K562 (cell line): ENCODE measurements at regions not wholly inside any gene's neighbourhood (a gene's known extent, or its start where the extent isn't known, plus 50 kb on each side); places are given as distances from the start of the nearest gene placed in this dataset.

Experiments used
- ATAC-seq: fragments of 200-7000 bp; cut with Tn5 transposase; 3 replicates; pipeline ENCODE4 v1.9.1; 2020; ENCODE audit warnings: moderate library complexity
- BruUV-seq: library from RNA; stranded (reverse); fragments of 400-500 nt; replicated peaks from 2 replicates; lab custom pipeline; 2021; lab: Mats Ljungman, UMichigan
- CTCF ChIA-PET: fragments of 300-600 bp; formaldehyde crosslinking; extraction: SDS; loops from one replicate; lab custom pipeline; 2021; ENCODE audit warnings: low intra/inter-chr PET ratio; lab: Yijun Ruan, JAX
- POLR2A ChIA-PET: fragments of 300-600, 350-650 bp; sonication (Branson Sonifier 250); formaldehyde crosslinking; extraction: SDS; loops from one replicate; lab custom pipeline; 2021; ENCODE audit warnings: antibody characterized with exemption, inconsistent platforms; lab: Yijun Ruan, JAX
- DNase-seq, 4 experiments: peaks; one replicate each; pipeline versions ENCODE4 v3.0.0 to v3.0.0-alpha.2; 2011 to 2018; ENCODE audit warnings: low spot score in 3 of 4, mixed read lengths in 3 of 4; ENCODE audit errors: extremely low read depth in 1 of 4
- FAIRE-seq: peaks from 2 replicates; lab custom pipeline; 2011; peaks lifted over from hg19 to GRCh38; lab: Jason Lieb, UNC
- H2AFZ ChIP-seq: 2 replicates; pipeline ENCODE4 v1.6.0; 2011; ENCODE audit warnings: low read depth, low read length, control low read depth, inconsistent platforms
- H3K27ac ChIP-seq: fragments of 200-600 bp; 3 replicates; pipeline ENCODE4 v1.8.0; 2011; ENCODE audit warnings: low read depth, mild to moderate bottlenecking, control low read depth, inconsistent platforms, low read length, moderate library complexity, mixed read lengths; ENCODE audit errors: extremely low read depth
- H3K27me3 ChIP-seq, 2 experiments: fragments of 300-600 bp in 1 of 2; 2 replicates in 1 of 2; 3 replicates in 1 of 2; pipeline versions ENCODE4 v1.6.0 to v1.8.0; 2011; ENCODE audit warnings: inconsistent platforms in 2 of 2, low read length in 2 of 2, mild to moderate bottlenecking in 1 of 2, mixed read lengths in 1 of 2, moderate library complexity in 1 of 2; ENCODE audit not compliant: control insufficient read depth in 2 of 2, insufficient read depth in 2 of 2
- H3K36me3 ChIP-seq: fragments of 300-600 bp; 3 replicates; pipeline ENCODE4 v1.8.0; 2011; ENCODE audit warnings: mild to moderate bottlenecking, low read length, inconsistent platforms; ENCODE audit not compliant: control insufficient read depth, insufficient read depth
- H3K4me1 ChIP-seq, 2 experiments: fragments of 200-600 bp in 1 of 2; replicated peaks in 1 of 2; 2 replicates in 1 of 2; 3 replicates in 1 of 2; pipeline versions ENCODE4 v1.5.1 to v1.8.0; 2011; ENCODE audit warnings: inconsistent platforms in 2 of 2, low read length in 2 of 2, mild to moderate bottlenecking in 1 of 2, mixed read lengths in 1 of 2, moderate library complexity in 1 of 2; ENCODE audit not compliant: control insufficient read depth in 2 of 2, insufficient read depth in 2 of 2
- H3K4me2 ChIP-seq: 2 replicates; pipeline ENCODE4 v1.6.1; 2011; ENCODE audit warnings: low read length, control low read depth, inconsistent platforms, mixed read lengths; ENCODE audit not compliant: insufficient read depth
- H3K4me3 ChIP-seq: fragments of 200-600 bp; sonication (generic), shearing (Covaris generic); 2 replicates; pipeline ENCODE4 v1.5.1; 2016; ENCODE audit warnings: control low read depth, inconsistent platforms
- H3K79me2 ChIP-seq: fragments of 200-600 bp; 3 replicates; pipeline ENCODE4 v1.8.0; 2011; ENCODE audit warnings: low read length, inconsistent platforms; ENCODE audit not compliant: control insufficient read depth, insufficient read depth
- H3K9ac ChIP-seq, 2 experiments: 2 replicates each; pipeline versions ENCODE4 v1.6.0 to v1.6.1; 2011; ENCODE audit warnings: low read depth in 2 of 2, low read length in 2 of 2, control low read depth in 1 of 2, inconsistent platforms in 1 of 2, mild to moderate bottlenecking in 1 of 2, mixed read lengths in 1 of 2; ENCODE audit not compliant: insufficient read depth in 1 of 2
- H3K9me1 ChIP-seq: one replicate; pipeline ENCODE4 v1.6.0; 2011; ENCODE audit warnings: inconsistent platforms, mild to moderate bottlenecking, low read length, moderate library complexity; ENCODE audit not compliant: control insufficient read depth, insufficient read depth
- H3K9me3 ChIP-seq: replicated peaks from 2 replicates; pipeline ENCODE4 v1.5.1; 2011; ENCODE audit warnings: low read depth, low read length, inconsistent platforms; ENCODE audit not compliant: control insufficient read depth, insufficient read depth
- H4K20me1 ChIP-seq: replicated peaks from 2 replicates; pipeline ENCODE4 v1.6.1; 2011; ENCODE audit warnings: low read length, inconsistent platforms, mixed read lengths; ENCODE audit not compliant: control insufficient read depth, insufficient read depth
- ATF7 ChIP-seq: fragments of 450-650 bp; IDR thresholded peaks from 2 replicates; pipeline ENCODE4 v1.7.1; 2014; ENCODE audit warnings: mild to moderate bottlenecking, moderate library complexity
- CREBBP ChIP-seq: IDR thresholded peaks from one replicate; pipeline ENCODE4 v1.6.1; 2012; ENCODE audit warnings: low read depth, mild to moderate bottlenecking, control low read depth, inconsistent platforms, low read length
- ETV1 ChIP-seq: fragments of 450-650 bp; conservative IDR thresholded peaks from 2 replicates; pipeline ENCODE4 v1.6.1; 2016; ENCODE audit warnings: missing genetic modification characterization, control low read depth, low read depth, missing compliant biosample characterization
- HMG20A ChIP-seq: fragments of 450-650 bp; formaldehyde crosslinking; conservative IDR thresholded peaks from 2 replicates; pipeline ENCODE4 v1.4.0; 2020; ENCODE audit warnings: mild to moderate bottlenecking, mixed read lengths
- MEF2D ChIP-seq: conservative IDR thresholded peaks from 2 replicates; pipeline ENCODE4 v1.6.1; 2016; ENCODE audit warnings: low read depth, missing genetic modification characterization, missing compliant biosample characterization
- WGBS: fragments of 100-300 bp; shearing (Covaris generic); methylation state at CpG from one replicate; pipeline ENCODE4 v1.1.6; 2016; ENCODE audit warnings: low coverage, mixed read lengths; ENCODE audit not compliant: insufficient coverage; ENCODE audit errors: missing lambda C conversion rate; 5-methylcytosine and 5-hydroxymethylcytosine counted together
- in situ Hi-C: fragments of 300-500 bp; cut with MboI; formaldehyde crosslinking; loops from 4 replicates; pipeline ENCODE4 v1.15.0; 2018; ENCODE audit warnings: inconsistent platforms, mixed read lengths
- intact Hi-C: fragments of 100-400 bp; cut with micrococcal nuclease; formaldehyde crosslinking; loops from 2 replicates; pipeline ENCODE4 v1.14.2; 2022
- TF ChIP-seq, protein P1 (sequence below): fragments of 450-650 bp; formaldehyde crosslinking; IDR thresholded peaks from 2 replicates; pipeline ENCODE4 v1.4.0; 2022; ENCODE audit warnings: mild to moderate bottlenecking, moderate library complexity

DNA sequence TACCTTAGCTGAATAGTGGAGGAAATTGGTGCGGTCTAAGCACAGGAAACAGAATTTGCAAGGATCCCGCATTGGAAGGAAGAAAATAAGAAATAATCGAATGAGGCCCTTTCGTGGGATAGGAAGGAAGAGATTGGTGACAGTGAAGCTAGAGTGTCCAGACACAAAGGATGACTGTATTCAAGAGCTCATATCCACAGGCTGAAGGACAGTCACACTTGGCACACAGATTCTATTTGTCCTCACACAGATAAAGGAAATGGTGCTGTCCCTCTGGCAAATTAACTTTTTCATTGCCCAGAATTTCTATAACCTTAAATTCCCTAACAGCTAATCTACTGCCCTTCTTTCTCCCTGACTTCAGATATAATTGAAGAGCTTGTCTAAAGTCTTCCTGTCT lies 2188.9 kb upstream of the TENM3 start (continued):
- TF ChIP-seq MEF2D (tag): no peak
- no peak for TF ChIP-seq HMG20A (CRISPR knock-in tag)
- no peak for TF ChIP-seq ATF7
- TF ChIP-seq CREBBP: no peak

- ChIA-PET POLR2A (no interaction called here), CTCF (no interaction called here)
- Histone ChIP-seq H3K9ac (no peak overlapping the region), H3K4me1 (peaks cover 0 to 14% of the 10 kb centered on the region in 2 experiments; a peak in 2 of 5 replicates), H2AFZ (no peak overlapping the region), H3K79me2 (no peaks in the 10 kb centered on the region), H3K27me3 (no peaks in the 10 kb centered on the region), H3K4me2 (no peak overlapping the region), H3K9me1 (no peaks in the 10 kb centered on the region), H3K9me3 (no peaks in the 10 kb centered on the region), H3K4me3 (no peak overlapping the region), H3K36me3 (no peaks in the 10 kb centered on the region), H4K20me1 (no peaks in the 10 kb centered on the region), H3K27ac (no peak overlapping the region)
- ATAC-seq (no peak), DNase-seq (peak in 1 of 4 experiments; percentile 2), FAIRE-seq (no peak)
- BruUV-seq: no TSS peak
- 0% methylated on average over 8 of the region's 8 CpGs for WGBS
- no peak for TF ChIP-seq ETV1 (tag)
- TF ChIP-seq, protein P1, sequence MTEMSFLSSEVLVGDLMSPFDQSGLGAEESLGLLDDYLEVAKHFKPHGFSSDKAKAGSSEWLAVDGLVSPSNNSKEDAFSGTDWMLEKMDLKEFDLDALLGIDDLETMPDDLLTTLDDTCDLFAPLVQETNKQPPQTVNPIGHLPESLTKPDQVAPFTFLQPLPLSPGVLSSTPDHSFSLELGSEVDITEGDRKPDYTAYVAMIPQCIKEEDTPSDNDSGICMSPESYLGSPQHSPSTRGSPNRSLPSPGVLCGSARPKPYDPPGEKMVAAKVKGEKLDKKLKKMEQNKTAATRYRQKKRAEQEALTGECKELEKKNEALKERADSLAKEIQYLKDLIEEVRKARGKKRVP (CRISPR knock-in tag): no peak
- in situ Hi-C loops (no loop called here), intact Hi-C loops (no loop called here)
Measured at GRCh38 chr4:180057299-180057721, 2185.9 kb upstream of the TENM3 start.
